ENCODE measurements at regions not wholly inside any gene's neighbourhood (a gene's known extent, or its start where the extent isn't known, plus 50 kb on each side); places are given as distances from the start of the nearest gene placed in this dataset.

DNA sequence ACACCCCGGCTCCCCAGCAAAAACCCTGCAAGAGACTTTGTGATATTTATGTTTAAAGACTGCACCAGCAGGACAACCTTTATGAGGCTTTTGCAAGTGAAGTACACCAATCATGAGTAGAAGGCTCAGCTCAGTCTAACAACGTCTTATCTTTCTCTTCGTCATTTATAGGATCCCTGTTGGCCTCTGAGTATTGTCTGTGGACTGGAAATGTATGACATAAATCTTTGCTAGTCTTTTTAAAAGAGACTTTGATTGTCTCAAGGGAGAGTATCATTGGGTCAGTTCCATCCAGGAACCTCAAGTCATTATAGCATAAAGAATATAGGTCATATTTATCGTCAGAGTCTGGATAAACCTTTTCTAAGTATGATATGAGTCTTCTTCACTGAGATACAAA lies 505.0 kb upstream of the SOX9 start:
- TF ChIP-seq POLR2A (IDR thresholded peaks at IDR 0.05): no peak
- TF ChIP-seq, protein P1, sequence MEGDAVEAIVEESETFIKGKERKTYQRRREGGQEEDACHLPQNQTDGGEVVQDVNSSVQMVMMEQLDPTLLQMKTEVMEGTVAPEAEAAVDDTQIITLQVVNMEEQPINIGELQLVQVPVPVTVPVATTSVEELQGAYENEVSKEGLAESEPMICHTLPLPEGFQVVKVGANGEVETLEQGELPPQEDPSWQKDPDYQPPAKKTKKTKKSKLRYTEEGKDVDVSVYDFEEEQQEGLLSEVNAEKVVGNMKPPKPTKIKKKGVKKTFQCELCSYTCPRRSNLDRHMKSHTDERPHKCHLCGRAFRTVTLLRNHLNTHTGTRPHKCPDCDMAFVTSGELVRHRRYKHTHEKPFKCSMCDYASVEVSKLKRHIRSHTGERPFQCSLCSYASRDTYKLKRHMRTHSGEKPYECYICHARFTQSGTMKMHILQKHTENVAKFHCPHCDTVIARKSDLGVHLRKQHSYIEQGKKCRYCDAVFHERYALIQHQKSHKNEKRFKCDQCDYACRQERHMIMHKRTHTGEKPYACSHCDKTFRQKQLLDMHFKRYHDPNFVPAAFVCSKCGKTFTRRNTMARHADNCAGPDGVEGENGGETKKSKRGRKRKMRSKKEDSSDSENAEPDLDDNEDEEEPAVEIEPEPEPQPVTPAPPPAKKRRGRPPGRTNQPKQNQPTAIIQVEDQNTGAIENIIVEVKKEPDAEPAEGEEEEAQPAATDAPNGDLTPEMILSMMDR (IDR thresholded peaks at IDR 0.05): no peak
- no peak for TF ChIP-seq POLR2AphosphoS5 (IDR thresholded peaks at IDR 0.05; ENCODE audit: insufficient read depth in 1 of 2, low read depth in 1 of 2)

Data from vagina (tissue), 2 donors.